Neural progenitor cell (in vitro differentiated cells): ENCODE measurements at regions not wholly inside any gene's neighbourhood (a gene's known extent, or its start where the extent isn't known, plus 50 kb on each side); places are given as distances from the start of the nearest gene placed in this dataset.

Source experiments
- DNase-seq: peaks from one replicate; pipeline ENCODE4 v3.0.0-alpha.2; 2016; ENCODE audit warnings: low spot score
- H2AFZ ChIP-seq: fragments of 200-600 bp; sonication (generic); replicated peaks from 2 replicates; pipeline ENCODE4 v1.6.1; 2016; ENCODE audit warnings: antibody characterized with exemption
- H3F3A ChIP-seq: fragments of 200-600 bp; sonication (generic); 2 replicates; pipeline ENCODE4 v1.6.1; 2016; ENCODE audit warnings: antibody characterized with exemption, low read depth
- H3K27ac ChIP-seq: fragments of 200-600 bp; sonication (generic); 2 replicates; pipeline ENCODE4 v1.5.1; 2016; ENCODE audit warnings: mild to moderate bottlenecking
- H3K27me3 ChIP-seq: fragments of 200-600 bp; sonication (generic); 2 replicates; pipeline ENCODE4 v1.6.1; 2016; ENCODE audit warnings: mild to moderate bottlenecking, moderate library complexity
- H3K36me3 ChIP-seq: fragments of 200-600 bp; sonication (generic); 2 replicates; pipeline ENCODE4 v1.5.1; 2016
- H3K4me1 ChIP-seq: fragments of 200-600 bp; sonication (generic); 2 replicates; pipeline ENCODE4 v1.6.1; 2016; ENCODE audit warnings: mixed run types
- H3K4me2 ChIP-seq: fragments of 200-600 bp; sonication (generic); 2 replicates; pipeline ENCODE4 v1.6.1; 2016
- H3K4me3 ChIP-seq: fragments of 200-600 bp; sonication (generic); 2 replicates; pipeline ENCODE4 v1.5.1; 2016
- H3K79me2 ChIP-seq: fragments of 200-600 bp; sonication (generic); 2 replicates; pipeline ENCODE4 v1.6.1; 2016; ENCODE audit warnings: low read depth
- H3K9ac ChIP-seq: fragments of 200-600 bp; sonication (generic); 2 replicates; pipeline ENCODE4 v1.6.1; 2016
- H3K9me3 ChIP-seq: fragments of 200-600 bp; sonication (generic); 2 replicates; pipeline ENCODE4 v1.5.1; 2016; ENCODE audit warnings: low read depth
- H4K20me1 ChIP-seq: fragments of 200-600 bp; sonication (generic); 2 replicates; pipeline ENCODE4 v1.6.1; 2016; ENCODE audit warnings: low read depth
- H3K27ac Mint-ChIP-seq: 3 replicates; pipeline ENCODE4 v1.8.0; 2021; ENCODE audit warnings: mixed read lengths
- H3K27me3 Mint-ChIP-seq: 2 replicates; pipeline ENCODE4 v1.8.0; 2022; ENCODE audit warnings: low read depth, mild to moderate bottlenecking, inconsistent platforms, moderate library complexity, mixed read lengths; ENCODE audit not compliant: insufficient read depth
- H3K36me3 Mint-ChIP-seq: 3 replicates; pipeline ENCODE4 v1.8.0; 2021; ENCODE audit warnings: mixed read lengths
- H3K4me1 Mint-ChIP-seq: 3 replicates; pipeline ENCODE4 v1.8.0; 2021; ENCODE audit warnings: mixed read lengths
- H3K4me3 Mint-ChIP-seq: 3 replicates; pipeline ENCODE4 v1.8.0; 2021; ENCODE audit warnings: mild to moderate bottlenecking, moderate library complexity, mixed read lengths
- H3K9me3 Mint-ChIP-seq: 3 replicates; pipeline ENCODE4 v1.8.0; 2020; ENCODE audit warnings: mixed read lengths
- EZH2 ChIP-seq: fragments of 200-600 bp; sonication (generic); IDR thresholded peaks from 2 replicates; pipeline ENCODE4 v1.6.1; 2017; ENCODE audit warnings: antibody characterized with exemption, mild to moderate bottlenecking, moderate library complexity
- EZH2phosphoT487 ChIP-seq: fragments of 200-600 bp; sonication (generic); IDR thresholded peaks from 2 replicates; pipeline ENCODE4 v1.6.1; 2017; ENCODE audit warnings: antibody characterized with exemption
- TF ChIP-seq, protein P1 (sequence below): fragments of 200-600 bp; sonication (generic); IDR thresholded peaks from 2 replicates; pipeline ENCODE4 v1.5.1; 2017; ENCODE audit warnings: antibody characterized with exemption, mild to moderate bottlenecking

DNA sequence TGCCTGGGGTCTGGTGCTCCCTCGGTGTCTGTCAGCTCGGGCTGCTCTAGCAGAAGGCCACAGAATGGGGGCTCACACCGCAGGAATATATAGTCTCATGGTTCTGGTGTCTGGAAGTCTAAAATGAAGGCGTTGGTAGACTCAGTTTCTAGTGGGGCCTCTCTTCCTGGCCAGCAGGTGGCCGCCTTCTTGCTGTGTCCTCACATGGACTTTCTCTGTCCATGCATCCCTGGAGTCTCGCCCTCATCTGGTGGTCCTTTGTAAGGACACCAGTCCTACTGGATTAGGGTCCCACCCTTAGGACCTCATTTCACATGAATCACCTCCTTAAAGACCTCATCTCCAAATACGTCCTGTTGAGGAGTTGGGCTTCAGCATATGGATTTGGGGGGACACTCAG is 65.7 kb downstream of the RRM2 start:
- Histone ChIP-seq H3K4me2 (no peak overlapping the region), H3K27ac (no peak overlapping the region), H3K4me1 (no peaks in the 10 kb centered on the region), H2AFZ (no peak overlapping the region), H3K79me2 (no peaks in the 10 kb centered on the region), H3K27me3 (no peaks in the 10 kb centered on the region), H3K9ac (no peak overlapping the region), H3F3A (no peaks in the 10 kb centered on the region), H4K20me1 (no peaks in the 10 kb centered on the region), H3K9me3 (no peaks in the 10 kb centered on the region), H3K36me3 (no peaks in the 10 kb centered on the region), H3K4me3 (no peak overlapping the region)
- Mint-ChIP-seq H3K4me1 (peaks cover 14% of the 10 kb centered on the region), H3K27me3 (peaks cover 7% of the 10 kb centered on the region), H3K27ac (no peak overlapping the region), H3K4me3 (no peak overlapping the region), H3K9me3 (peaks cover 4% of the 10 kb centered on the region), H3K36me3 (peaks cover 9% of the 10 kb centered on the region)
- TF ChIP-seq EZH2phosphoT487 (no peak), EZH2 (no peak)
- TF ChIP-seq, protein P1, sequence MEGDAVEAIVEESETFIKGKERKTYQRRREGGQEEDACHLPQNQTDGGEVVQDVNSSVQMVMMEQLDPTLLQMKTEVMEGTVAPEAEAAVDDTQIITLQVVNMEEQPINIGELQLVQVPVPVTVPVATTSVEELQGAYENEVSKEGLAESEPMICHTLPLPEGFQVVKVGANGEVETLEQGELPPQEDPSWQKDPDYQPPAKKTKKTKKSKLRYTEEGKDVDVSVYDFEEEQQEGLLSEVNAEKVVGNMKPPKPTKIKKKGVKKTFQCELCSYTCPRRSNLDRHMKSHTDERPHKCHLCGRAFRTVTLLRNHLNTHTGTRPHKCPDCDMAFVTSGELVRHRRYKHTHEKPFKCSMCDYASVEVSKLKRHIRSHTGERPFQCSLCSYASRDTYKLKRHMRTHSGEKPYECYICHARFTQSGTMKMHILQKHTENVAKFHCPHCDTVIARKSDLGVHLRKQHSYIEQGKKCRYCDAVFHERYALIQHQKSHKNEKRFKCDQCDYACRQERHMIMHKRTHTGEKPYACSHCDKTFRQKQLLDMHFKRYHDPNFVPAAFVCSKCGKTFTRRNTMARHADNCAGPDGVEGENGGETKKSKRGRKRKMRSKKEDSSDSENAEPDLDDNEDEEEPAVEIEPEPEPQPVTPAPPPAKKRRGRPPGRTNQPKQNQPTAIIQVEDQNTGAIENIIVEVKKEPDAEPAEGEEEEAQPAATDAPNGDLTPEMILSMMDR: peak; percentile 35
- DNase-seq: peak; percentile 33

DNA sequence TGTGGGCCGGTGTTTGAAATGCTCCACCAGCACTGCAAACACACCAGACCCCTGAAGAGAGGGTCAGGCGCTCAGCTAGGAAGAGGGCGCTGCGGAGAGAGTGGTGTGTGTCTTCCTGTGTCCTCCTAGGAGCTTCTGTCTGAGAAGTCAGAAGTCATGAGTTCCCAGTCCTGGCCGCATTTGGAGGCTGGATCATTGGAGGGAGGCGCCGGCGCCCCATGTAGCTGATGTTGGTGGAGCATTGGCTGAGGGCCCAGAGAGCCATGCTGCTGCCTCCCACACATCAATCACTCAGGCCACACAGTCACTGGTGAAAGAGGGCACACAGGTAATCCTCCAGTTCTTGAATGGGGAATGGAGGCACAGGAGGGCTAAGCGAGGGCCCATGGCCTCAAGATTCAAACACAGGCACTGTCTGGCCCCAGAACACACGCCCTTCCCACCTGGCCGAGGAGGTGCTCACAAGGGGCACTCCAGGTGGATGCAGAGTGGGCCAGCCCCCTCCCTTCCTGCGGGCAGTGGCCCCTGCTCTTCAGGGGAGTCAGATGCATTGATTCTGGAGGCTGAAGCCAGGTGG is 66.3 kb downstream of the RRM2 start:
- Histone ChIP-seq H3K4me2 (no peak overlapping the region), H3K4me3 (no peak overlapping the region), H3F3A (no peaks in the 10 kb centered on the region), H4K20me1 (no peaks in the 10 kb centered on the region), H3K27me3 (no peaks in the 10 kb centered on the region), H3K27ac (no peak overlapping the region), H2AFZ (no peak overlapping the region), H3K79me2 (no peaks in the 10 kb centered on the region), H3K9ac (no peak overlapping the region), H3K4me1 (no peaks in the 10 kb centered on the region), H3K36me3 (no peaks in the 10 kb centered on the region), H3K9me3 (no peaks in the 10 kb centered on the region)
- Mint-ChIP-seq H3K27me3 (peaks cover 5% of the 10 kb centered on the region), H3K27ac (no peak overlapping the region), H3K4me3 (no peak overlapping the region), H3K4me1 (peaks cover 15% of the 10 kb centered on the region), H3K36me3 (peaks cover 9% of the 10 kb centered on the region), H3K9me3 (peaks cover 4% of the 10 kb centered on the region)
- TF ChIP-seq, protein P1: no peak
- TF ChIP-seq EZH2 (no peak), EZH2phosphoT487 (no peak)
- DNase-seq: no peak

DNA sequence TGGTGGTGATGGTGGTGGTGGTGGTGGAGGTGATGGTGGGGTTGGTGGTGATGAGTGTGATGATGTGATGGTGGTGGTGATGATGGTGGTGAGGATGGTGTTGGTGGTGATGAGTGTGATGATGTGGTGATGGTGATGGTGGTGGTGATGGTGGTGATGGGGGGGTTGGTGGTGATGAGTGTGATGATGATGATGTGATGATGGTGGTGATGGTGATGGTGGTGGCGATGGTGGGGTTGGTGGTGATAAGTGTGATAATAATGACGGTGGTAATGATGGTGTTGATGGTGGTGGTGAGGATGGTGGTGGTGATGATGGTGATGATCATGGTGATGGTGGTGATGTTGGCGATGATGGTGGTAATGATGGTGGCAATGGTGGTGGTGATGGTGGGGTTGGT is 67.7 kb downstream of the RRM2 start:
- no peaks in the 10 kb centered on the region for H3F3A ChIP-seq
- no peak for DNase-seq
- no peak overlapping the region for H3K27ac ChIP-seq
- H2AFZ ChIP-seq: no peak overlapping the region
- H3K4me3 ChIP-seq: no peak overlapping the region
- no peak overlapping the region for H3K4me2 ChIP-seq
- H3K79me2 ChIP-seq: no peaks in the 10 kb centered on the region
- peaks cover 4% of the 10 kb centered on the region for H3K9me3 Mint-ChIP-seq
- H4K20me1 ChIP-seq: no peaks in the 10 kb centered on the region
- H3K4me1 ChIP-seq: no peaks in the 10 kb centered on the region
- H3K9me3 ChIP-seq: no peaks in the 10 kb centered on the region
- H3K36me3 ChIP-seq: no peaks in the 10 kb centered on the region
- TF ChIP-seq EZH2phosphoT487 (no peak), EZH2 (no peak)
- TF ChIP-seq, protein P1: no peak
- no peaks in the 10 kb centered on the region for H3K27me3 ChIP-seq
- H3K27ac Mint-ChIP-seq: peak overlapping the region; percentile 2
- H3K9ac ChIP-seq: no peak overlapping the region
- H3K4me3 Mint-ChIP-seq: no peak overlapping the region
- peaks cover 12% of the 10 kb centered on the region for H3K36me3 Mint-ChIP-seq
- H3K4me1 Mint-ChIP-seq: peaks cover 12% of the 10 kb centered on the region
- peaks cover 7% of the 10 kb centered on the region for H3K27me3 Mint-ChIP-seq
